ENCODE measurements at regions not wholly inside any gene's neighbourhood (a gene's known extent, or its start where the extent isn't known, plus 50 kb on each side); places are given as distances from the start of the nearest gene placed in this dataset.
"Not testable (repeated sequence)": the region's sequence is repeated elsewhere in the genome, so short reads cannot be mapped to it uniquely, and the experiment has no call there.

- DNase-seq (ENCODE audit: low read depth in 4 of 4, low spot score in 2 of 4) = no peak
These were observed 91.5 kb upstream of the CDH9 start for GRCh38 chr5:27129926-27130325.

DNA sequence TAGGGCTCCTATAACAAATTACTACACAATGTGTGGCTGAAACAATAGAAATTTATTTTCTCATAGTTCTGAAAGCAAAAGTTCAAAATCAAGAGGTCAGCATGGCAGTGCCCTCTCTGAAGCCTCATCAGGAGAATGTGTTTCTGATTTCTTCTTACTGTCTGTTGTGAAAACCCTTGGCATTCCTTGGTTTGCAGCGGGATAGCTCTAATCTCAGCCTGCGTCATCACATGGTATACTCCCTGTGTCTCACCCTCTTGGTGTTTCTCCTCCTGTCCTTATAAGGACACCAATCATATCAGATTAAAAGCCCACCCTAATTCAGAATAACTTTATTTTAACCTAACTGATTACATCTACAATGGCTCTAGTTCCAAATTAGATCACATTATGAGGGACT lies 87.5 kb upstream of the CDH9 start:
- DNase-seq (ENCODE audit: low read depth in 4 of 4, low spot score in 2 of 4) = no peak

DNA sequence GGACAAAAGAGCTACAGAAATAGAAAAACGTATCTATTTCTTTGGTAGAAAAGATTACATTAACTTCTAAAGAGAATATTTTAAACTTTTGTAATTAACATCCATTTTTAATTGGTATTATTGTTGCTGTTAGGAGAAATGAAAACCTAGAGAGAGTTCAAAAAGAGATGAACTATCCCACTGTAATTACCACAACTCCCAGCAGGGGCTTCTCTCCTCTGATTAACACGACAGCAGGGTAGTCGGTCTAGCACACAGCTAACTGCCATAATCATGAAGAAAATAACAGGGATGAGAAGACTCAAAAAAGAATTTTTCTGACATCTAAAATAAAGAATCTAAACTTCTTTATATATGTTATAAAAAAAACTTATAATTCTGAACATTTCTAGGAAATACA lies 86.2 kb upstream of the CDH9 start:
- DNase-seq (ENCODE audit: low read depth in 4 of 4, low spot score in 2 of 4) = no peak

- DNase-seq (ENCODE audit: low read depth in 4 of 4, low spot score in 2 of 4) = not testable (repeated sequence)
These were observed 81.4 kb upstream of the CDH9 start for GRCh38 chr5:27119736-27120321.

DNA sequence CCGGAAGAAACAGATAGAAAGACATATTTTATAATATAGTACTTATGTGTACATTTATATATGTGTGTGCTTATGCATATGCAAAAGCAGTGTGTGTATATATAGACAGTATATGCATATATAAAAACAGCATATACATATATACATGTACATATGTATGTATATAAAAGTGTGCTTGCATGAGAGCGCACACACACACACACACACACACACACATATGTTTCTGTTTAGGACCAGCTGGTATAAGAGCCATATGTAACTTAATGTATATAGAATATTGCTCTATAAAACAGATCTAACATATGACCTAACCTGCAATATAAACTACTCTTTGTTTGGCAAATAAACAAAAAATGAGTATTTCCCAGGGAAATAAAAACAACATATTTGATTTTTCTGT lies 65.1 kb upstream of the CDH9 start:
- no peak for DNase-seq (ENCODE audit: low read depth in 4 of 4, low spot score in 2 of 4)

DNA sequence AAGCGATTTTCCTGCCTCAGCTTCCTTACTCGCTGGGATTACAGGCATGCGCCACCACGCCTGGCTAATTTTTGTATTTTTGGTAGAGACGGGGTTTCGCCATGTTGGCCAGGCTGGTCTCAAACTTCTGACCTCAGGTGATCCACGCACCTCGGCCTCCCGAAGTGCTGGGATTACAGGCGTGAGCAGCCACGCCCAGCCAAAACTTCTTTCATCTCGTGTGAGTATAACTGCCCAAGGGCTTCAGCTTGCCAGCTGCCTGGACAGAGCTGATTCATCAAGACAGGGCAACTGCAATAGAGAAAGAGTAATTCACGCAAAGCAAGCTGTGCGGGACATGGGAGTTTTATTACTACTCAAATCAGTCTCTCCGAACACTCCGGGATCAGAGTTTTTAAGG lies 57.4 kb upstream of the CDH9 start:
- DNase-seq (ENCODE audit: low read depth in 4 of 4, low spot score in 2 of 4) = not testable (repeated sequence)

- no peak for DNase-seq (ENCODE audit: low read depth in 4 of 4, low spot score in 2 of 4)
These were observed 54.9 kb upstream of the CDH9 start for GRCh38 chr5:27093279-27093678.

- DNase-seq (ENCODE audit: low read depth in 4 of 4, low spot score in 2 of 4) = no peak
These were observed 53.5 kb upstream of the CDH9 start for GRCh38 chr5:27091858-27092257.

- not testable (repeated sequence) for DNase-seq (ENCODE audit: low read depth in 4 of 4, low spot score in 2 of 4)
These were observed 50.4 kb upstream of the CDH9 start for GRCh38 chr5:27088822-27089221.

All from left renal cortex interstitium (tissue), 4 donors.